ENCODE measurements at regions not wholly inside any gene's neighbourhood (a gene's known extent, or its start where the extent isn't known, plus 50 kb on each side); places are given as distances from the start of the nearest gene placed in this dataset.
"Not testable (repeated sequence)": the region's sequence is repeated elsewhere in the genome, so short reads cannot be mapped to it uniquely, and the experiment has no call there.

GRCh38 chr15:70376929-70377691 lies 279.4 kb upstream of the TLE3 start:
- peak; percentile 68 for ATAC-seq (ENCODE audit: low FRiP score)
- no peak for DNase-seq (ENCODE audit: low spot score)
- TF ChIP-seq, protein P1, sequence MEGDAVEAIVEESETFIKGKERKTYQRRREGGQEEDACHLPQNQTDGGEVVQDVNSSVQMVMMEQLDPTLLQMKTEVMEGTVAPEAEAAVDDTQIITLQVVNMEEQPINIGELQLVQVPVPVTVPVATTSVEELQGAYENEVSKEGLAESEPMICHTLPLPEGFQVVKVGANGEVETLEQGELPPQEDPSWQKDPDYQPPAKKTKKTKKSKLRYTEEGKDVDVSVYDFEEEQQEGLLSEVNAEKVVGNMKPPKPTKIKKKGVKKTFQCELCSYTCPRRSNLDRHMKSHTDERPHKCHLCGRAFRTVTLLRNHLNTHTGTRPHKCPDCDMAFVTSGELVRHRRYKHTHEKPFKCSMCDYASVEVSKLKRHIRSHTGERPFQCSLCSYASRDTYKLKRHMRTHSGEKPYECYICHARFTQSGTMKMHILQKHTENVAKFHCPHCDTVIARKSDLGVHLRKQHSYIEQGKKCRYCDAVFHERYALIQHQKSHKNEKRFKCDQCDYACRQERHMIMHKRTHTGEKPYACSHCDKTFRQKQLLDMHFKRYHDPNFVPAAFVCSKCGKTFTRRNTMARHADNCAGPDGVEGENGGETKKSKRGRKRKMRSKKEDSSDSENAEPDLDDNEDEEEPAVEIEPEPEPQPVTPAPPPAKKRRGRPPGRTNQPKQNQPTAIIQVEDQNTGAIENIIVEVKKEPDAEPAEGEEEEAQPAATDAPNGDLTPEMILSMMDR (IDR thresholded peaks at IDR 0.05): no peak

GRCh38 chr15:70376031-70376928 lies 278.6 kb upstream of the TLE3 start:
- ATAC-seq (ENCODE audit: low FRiP score) (no peak), DNase-seq (ENCODE audit: low spot score) (no peak)
- TF ChIP-seq, protein P1 (IDR thresholded peaks at IDR 0.05): no peak

- DNase-seq (ENCODE audit: low spot score) (no peak), ATAC-seq (ENCODE audit: low FRiP score) (no peak)
- TF ChIP-seq, protein P1 (IDR thresholded peaks at IDR 0.05): no peak
Measured at GRCh38 chr15:70375586-70375985, 277.9 kb upstream of the TLE3 start.

DNA sequence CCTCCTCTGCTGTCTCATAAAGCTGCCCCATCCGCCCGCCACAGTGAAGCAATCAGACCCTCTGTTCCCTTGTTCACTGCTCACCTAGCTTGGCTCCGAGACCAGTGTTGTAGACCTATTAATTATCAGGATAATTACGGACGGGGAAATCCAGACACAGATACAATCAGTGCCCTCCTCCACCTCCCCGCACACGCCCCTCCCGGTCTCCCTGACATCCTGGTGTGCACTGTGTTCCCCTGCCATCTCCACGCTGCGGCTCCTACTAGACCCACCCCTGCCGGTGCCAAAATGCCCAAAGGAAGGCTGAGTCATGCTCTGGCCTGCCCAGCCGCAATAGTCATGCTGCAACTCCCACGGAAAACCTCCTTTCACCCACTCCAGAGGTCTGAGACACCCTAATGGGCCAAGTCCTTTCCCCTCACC lies 277.3 kb upstream of the TLE3 start:
- ATAC-seq (ENCODE audit: low FRiP score) (peak; percentile 94), DNase-seq (ENCODE audit: low spot score) (no peak)
- TF ChIP-seq, protein P1 (IDR thresholded peaks at IDR 0.05): no peak

GRCh38 chr15:70374096-70374495 lies 276.4 kb upstream of the TLE3 start:
- DNase-seq (ENCODE audit: low spot score) (no peak), ATAC-seq (ENCODE audit: low FRiP score) (no peak)
- TF ChIP-seq, protein P1 (IDR thresholded peaks at IDR 0.05): no peak

DNA sequence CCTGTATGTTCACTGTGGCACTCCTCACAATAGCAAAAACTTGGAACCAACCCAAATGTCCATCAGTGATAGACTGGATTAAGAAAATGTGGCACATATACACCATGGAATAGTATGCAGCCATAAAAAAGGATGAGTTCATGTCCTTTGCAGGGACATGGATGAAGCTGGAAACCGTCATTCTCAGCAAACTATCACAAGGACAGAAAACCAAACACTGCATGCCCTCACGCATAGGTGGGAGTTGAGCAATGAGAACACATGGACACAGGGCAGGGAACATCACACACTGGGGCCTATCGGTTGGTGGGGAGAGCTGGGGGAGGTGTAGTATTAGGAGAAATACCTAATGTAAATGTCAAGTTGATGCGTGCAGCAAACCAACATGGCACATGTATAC lies 275.7 kb upstream of the TLE3 start:
- not testable (repeated sequence) for DNase-seq (ENCODE audit: low spot score); ATAC-seq (ENCODE audit: low FRiP score)

DNA sequence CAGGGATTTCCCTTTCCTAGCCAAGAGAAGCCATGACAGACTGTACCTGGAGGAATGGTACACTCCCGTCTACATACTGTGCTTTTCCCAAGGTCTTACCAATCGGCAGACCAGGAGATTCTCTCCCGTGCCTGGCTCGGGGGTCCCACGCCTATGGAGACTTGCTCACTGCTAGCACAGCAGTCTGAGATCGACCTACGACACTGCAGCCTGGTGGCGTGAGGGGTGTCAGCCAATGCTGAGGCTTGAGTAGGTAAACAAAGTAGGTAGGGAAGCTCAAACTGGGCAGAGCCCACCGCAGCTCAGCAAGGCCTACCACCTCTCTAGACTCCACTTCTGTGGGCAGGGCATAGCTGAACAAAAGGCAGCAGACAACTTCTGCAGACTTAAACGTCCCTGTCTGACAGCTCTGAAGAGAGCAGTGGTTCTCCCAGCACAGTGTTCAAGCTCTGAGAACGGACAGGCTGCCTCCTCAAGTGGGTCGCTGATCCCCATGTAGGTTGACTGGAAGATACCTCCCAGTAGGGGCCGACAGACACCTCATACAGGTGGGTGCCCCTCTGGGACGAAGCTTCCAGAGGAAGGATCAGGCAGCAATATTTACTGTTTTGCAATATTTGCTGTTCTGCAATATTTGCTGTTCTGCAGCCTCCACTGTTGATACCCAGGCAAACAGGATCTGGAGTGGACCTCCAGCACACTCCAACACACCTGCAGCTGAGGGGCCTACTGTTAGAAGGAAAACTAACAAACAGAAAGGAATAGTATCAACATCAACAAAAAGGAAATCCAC lies 270.4 kb upstream of the TLE3 start:
- not testable (repeated sequence) for ATAC-seq (ENCODE audit: low FRiP score); DNase-seq (ENCODE audit: low spot score)

- ATAC-seq (ENCODE audit: low FRiP score); DNase-seq (ENCODE audit: low spot score): not testable (repeated sequence)
Measured at GRCh38 chr15:70364023-70364422, 266.3 kb upstream of the TLE3 start.
